SK-N-SH (cell line): ENCODE measurements at regions not wholly inside any gene's neighbourhood (a gene's known extent, or its start where the extent isn't known, plus 50 kb on each side); places are given as distances from the start of the nearest gene placed in this dataset.

Experiments used
- CTCF ChIP-seq: fragments of 200-600 bp; sonication (generic); IDR thresholded peaks from 2 replicates; pipeline ENCODE4 v1.6.1; 2017; ENCODE audit warnings: antibody characterized with exemption, mild to moderate bottlenecking, moderate library complexity
- EP300 ChIP-seq, 2 experiments: IDR thresholded peaks; 2 replicates each; pipeline versions ENCODE4 v1.4.0 to v1.6.1; 2012; ENCODE audit warnings: borderline replicate concordance in 1 of 2, low read depth in 1 of 2, low read length in 1 of 2
- YY1 ChIP-seq: IDR thresholded peaks from 2 replicates; pipeline ENCODE4 v1.4.0; 2012; ENCODE audit warnings: low read depth, mild to moderate bottlenecking
- TF ChIP-seq, protein P1 (sequence below): IDR thresholded peaks from 2 replicates; pipeline ENCODE4 v1.4.0; 2012; ENCODE audit warnings: low read depth, borderline replicate concordance

- TF ChIP-seq CTCF (no peak), YY1 (no peak), EP300 (IDR thresholded peaks at IDR 0.05; ENCODE audit: borderline replicate concordance in 1 of 2, low read depth in 1 of 2, low read length in 1 of 2) (no peak)
- TF ChIP-seq, protein P1, sequence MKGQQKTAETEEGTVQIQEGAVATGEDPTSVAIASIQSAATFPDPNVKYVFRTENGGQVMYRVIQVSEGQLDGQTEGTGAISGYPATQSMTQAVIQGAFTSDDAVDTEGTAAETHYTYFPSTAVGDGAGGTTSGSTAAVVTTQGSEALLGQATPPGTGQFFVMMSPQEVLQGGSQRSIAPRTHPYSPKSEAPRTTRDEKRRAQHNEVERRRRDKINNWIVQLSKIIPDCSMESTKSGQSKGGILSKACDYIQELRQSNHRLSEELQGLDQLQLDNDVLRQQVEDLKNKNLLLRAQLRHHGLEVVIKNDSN: no peak
Measured at GRCh38 chr6:9627916-9628315, 787.0 kb downstream of the TFAP2A start.
